ENCODE measurements at regions not wholly inside any gene's neighbourhood (a gene's known extent, or its start where the extent isn't known, plus 50 kb on each side); places are given as distances from the start of the nearest gene placed in this dataset.
"Not testable (repeated sequence)": the region's sequence is repeated elsewhere in the genome, so short reads cannot be mapped to it uniquely, and the experiment has no call there.

DNA sequence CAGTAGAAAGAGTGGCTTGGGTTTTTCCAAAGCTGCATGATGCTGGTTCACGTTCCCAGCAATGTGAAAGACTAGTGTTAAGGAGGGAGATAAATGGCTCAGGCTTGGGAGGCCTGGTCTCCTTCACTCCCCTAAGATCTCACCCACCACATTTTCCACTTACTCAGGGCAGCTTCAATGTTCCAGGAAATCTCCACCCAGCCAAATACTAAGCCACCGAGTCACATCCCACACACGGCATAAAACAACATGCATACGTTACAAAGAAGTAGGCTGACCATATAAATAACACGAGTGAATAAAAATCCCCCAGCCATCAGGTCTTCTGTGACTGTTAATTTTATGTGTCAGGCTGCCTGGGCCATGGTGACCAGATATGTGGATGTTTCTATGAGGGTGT is 303.5 kb downstream of the SFMBT2 start:
- no peaks in the 10 kb centered on the region for H4K20me1 ChIP-seq (replicated peaks; ENCODE audit: control insufficient read depth, extremely low read depth, insufficient read depth, low read length)
- peaks cover 4% of the 10 kb centered on the region for H3K4me1 ChIP-seq (ENCODE audit: control insufficient read depth, extremely low read depth, insufficient read depth, low read length)
- ChIA-PET CTCF (no interaction called here), POLR2A (no interaction called here)
- TF ChIP-seq, protein P1, sequence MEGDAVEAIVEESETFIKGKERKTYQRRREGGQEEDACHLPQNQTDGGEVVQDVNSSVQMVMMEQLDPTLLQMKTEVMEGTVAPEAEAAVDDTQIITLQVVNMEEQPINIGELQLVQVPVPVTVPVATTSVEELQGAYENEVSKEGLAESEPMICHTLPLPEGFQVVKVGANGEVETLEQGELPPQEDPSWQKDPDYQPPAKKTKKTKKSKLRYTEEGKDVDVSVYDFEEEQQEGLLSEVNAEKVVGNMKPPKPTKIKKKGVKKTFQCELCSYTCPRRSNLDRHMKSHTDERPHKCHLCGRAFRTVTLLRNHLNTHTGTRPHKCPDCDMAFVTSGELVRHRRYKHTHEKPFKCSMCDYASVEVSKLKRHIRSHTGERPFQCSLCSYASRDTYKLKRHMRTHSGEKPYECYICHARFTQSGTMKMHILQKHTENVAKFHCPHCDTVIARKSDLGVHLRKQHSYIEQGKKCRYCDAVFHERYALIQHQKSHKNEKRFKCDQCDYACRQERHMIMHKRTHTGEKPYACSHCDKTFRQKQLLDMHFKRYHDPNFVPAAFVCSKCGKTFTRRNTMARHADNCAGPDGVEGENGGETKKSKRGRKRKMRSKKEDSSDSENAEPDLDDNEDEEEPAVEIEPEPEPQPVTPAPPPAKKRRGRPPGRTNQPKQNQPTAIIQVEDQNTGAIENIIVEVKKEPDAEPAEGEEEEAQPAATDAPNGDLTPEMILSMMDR (IDR thresholded peaks at IDR 0.05; ENCODE audit: extremely low read depth in 1 of 2, insufficient read depth in 1 of 2, low read depth in 1 of 2, low read length in 2 of 2), result no peak
- no peak for TF ChIP-seq EZH2 (IDR thresholded peaks at IDR 0.05; ENCODE audit: borderline replicate concordance, low read depth, low read length, severe bottlenecking)
- no peak for TF ChIP-seq JUN (IDR thresholded peaks at IDR 0.05; ENCODE audit: borderline replicate concordance, insufficient read depth, insufficient read length, low read depth)
- TF ChIP-seq MYC (IDR thresholded peaks at IDR 0.05; ENCODE audit: low read depth, low read length), result no peak
- TF ChIP-seq FOS (IDR thresholded peaks at IDR 0.05; ENCODE audit: borderline replicate concordance, insufficient read depth, low read length), result no peak
- no peak overlapping the region for H2AFZ ChIP-seq (ENCODE audit: low read depth, low read length)
- DNase-seq (ENCODE audit: low read depth, low spot score), result no peak
- H3K9me3 ChIP-seq (replicated peaks; ENCODE audit: control insufficient read depth, insufficient read depth, low read length), result no peaks in the 10 kb centered on the region
- no peaks in the 10 kb centered on the region for H3K36me3 ChIP-seq (ENCODE audit: control insufficient read depth in 2 of 2, extremely low read depth in 1 of 2, insufficient read depth in 2 of 2, low read length in 2 of 2)
- no peak overlapping the region for H3K9ac ChIP-seq (replicated peaks; ENCODE audit: extremely low read depth, insufficient read depth, low read length)
- H3K4me3 ChIP-seq (replicated peaks in 1 of 3; ENCODE audit: insufficient read depth in 1 of 3, low read depth in 1 of 3, low read length in 3 of 3), result no peak overlapping the region
- no peaks in the 10 kb centered on the region for H3K79me2 ChIP-seq (ENCODE audit: control insufficient read depth, insufficient read depth, low read length)
- intact Hi-C loops (cut with micrococcal nuclease) (no loop called here), dilution Hi-C loops (cut with MboI; ENCODE audit: extremely low pct_ligation_motif_present, low sequenced_read_pairs) (no loop called here)
- no peaks in the 10 kb centered on the region for H3K27me3 ChIP-seq (ENCODE audit: control insufficient read depth in 2 of 2, insufficient read depth in 2 of 2, low read length in 2 of 2)
- no peak overlapping the region for H3K4me2 ChIP-seq (ENCODE audit: insufficient read depth, low read length)
- no peak overlapping the region for H3K27ac ChIP-seq (ENCODE audit: insufficient read depth, low read depth, low read length)
- H3K9me1 ChIP-seq (replicated peaks; ENCODE audit: control insufficient read depth, extremely low read depth, insufficient read depth, low read length), result no peaks in the 10 kb centered on the region
- no TSS peak for BruUV-seq (replicated peaks)
- no peak for FAIRE-seq

DNA sequence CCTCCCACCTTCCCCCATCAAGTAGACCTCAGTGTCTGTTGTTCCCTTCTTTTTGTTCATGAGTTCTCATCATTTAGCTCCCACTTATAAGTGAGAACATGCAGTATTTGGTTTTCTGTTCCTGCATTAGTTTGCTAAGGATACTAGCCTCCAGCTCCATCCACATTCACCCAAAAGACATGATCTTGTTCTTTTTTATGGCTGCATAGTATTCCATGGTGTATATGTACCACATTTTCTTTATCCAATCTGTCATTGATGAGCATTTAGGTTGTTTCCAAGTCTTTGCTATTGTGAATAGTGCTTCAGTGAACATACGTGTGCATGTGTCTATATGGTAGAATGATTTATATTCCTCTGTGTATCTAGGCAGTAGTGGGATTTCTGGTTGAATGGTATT is 306.5 kb downstream of the SFMBT2 start:
- H3K79me2 ChIP-seq (ENCODE audit: control insufficient read depth, insufficient read depth, low read length); H3K27me3 ChIP-seq (ENCODE audit: control insufficient read depth in 2 of 2, insufficient read depth in 2 of 2, low read length in 2 of 2); H3K9me1 ChIP-seq (replicated peaks; ENCODE audit: control insufficient read depth, extremely low read depth, insufficient read depth, low read length); H3K4me3 ChIP-seq (replicated peaks in 1 of 3; ENCODE audit: insufficient read depth in 1 of 3, low read depth in 1 of 3, low read length in 3 of 3); H3K27ac ChIP-seq (ENCODE audit: insufficient read depth, low read depth, low read length); CTCF ChIA-PET; H3K4me2 ChIP-seq (ENCODE audit: insufficient read depth, low read length); BruUV-seq (replicated peaks); H3K9me3 ChIP-seq (replicated peaks; ENCODE audit: control insufficient read depth, insufficient read depth, low read length); H2AFZ ChIP-seq (ENCODE audit: low read depth, low read length); H3K36me3 ChIP-seq (ENCODE audit: control insufficient read depth in 2 of 2, extremely low read depth in 1 of 2, insufficient read depth in 2 of 2, low read length in 2 of 2); intact Hi-C loops (cut with micrococcal nuclease); DNase-seq (ENCODE audit: low read depth, low spot score); FAIRE-seq; H3K4me1 ChIP-seq (ENCODE audit: control insufficient read depth, extremely low read depth, insufficient read depth, low read length); H3K9ac ChIP-seq (replicated peaks; ENCODE audit: extremely low read depth, insufficient read depth, low read length); H4K20me1 ChIP-seq (replicated peaks; ENCODE audit: control insufficient read depth, extremely low read depth, insufficient read depth, low read length); dilution Hi-C loops (cut with MboI; ENCODE audit: extremely low pct_ligation_motif_present, low sequenced_read_pairs); POLR2A ChIA-PET: not testable (repeated sequence)
